Osteocyte (in vitro differentiated cells): ENCODE measurements at regions not wholly inside any gene's neighbourhood (a gene's known extent, or its start where the extent isn't known, plus 50 kb on each side); places are given as distances from the start of the nearest gene placed in this dataset.
A peak's percentile ranks its signal among the peaks of the same experiment; 100 is the strongest.
"Not testable (repeated sequence)": the region's sequence is repeated elsewhere in the genome, so short reads cannot be mapped to it uniquely, and the experiment has no call there.

ENCODE experiments used
- DNase-seq: peaks from one replicate; pipeline ENCODE4 v3.0.0; 2021; ENCODE audit warnings: mixed read lengths; ENCODE audit not compliant: unreplicated experiment; ENCODE audit errors: extremely low spot score
- H3K27ac Mint-ChIP-seq: one replicate; pipeline ENCODE4 v1.8.0; 2021; ENCODE audit warnings: mild to moderate bottlenecking, mixed read lengths; ENCODE audit not compliant: unreplicated experiment
- H3K27me3 Mint-ChIP-seq: one replicate; pipeline ENCODE4 v1.8.0; 2021; ENCODE audit warnings: mixed read lengths; ENCODE audit not compliant: unreplicated experiment
- H3K36me3 Mint-ChIP-seq: one replicate; pipeline ENCODE4 v1.8.0; 2021; ENCODE audit warnings: mixed read lengths; ENCODE audit not compliant: unreplicated experiment
- H3K4me1 Mint-ChIP-seq: one replicate; pipeline ENCODE4 v1.8.0; 2021; ENCODE audit warnings: mixed read lengths; ENCODE audit not compliant: unreplicated experiment
- H3K4me3 Mint-ChIP-seq: one replicate; pipeline ENCODE4 v1.8.0; 2021; ENCODE audit warnings: mild to moderate bottlenecking, moderate library complexity, mixed read lengths; ENCODE audit not compliant: unreplicated experiment
- H3K9me3 Mint-ChIP-seq: one replicate; pipeline ENCODE4 v1.8.0; 2021; ENCODE audit warnings: mixed read lengths; ENCODE audit not compliant: unreplicated experiment

DNA sequence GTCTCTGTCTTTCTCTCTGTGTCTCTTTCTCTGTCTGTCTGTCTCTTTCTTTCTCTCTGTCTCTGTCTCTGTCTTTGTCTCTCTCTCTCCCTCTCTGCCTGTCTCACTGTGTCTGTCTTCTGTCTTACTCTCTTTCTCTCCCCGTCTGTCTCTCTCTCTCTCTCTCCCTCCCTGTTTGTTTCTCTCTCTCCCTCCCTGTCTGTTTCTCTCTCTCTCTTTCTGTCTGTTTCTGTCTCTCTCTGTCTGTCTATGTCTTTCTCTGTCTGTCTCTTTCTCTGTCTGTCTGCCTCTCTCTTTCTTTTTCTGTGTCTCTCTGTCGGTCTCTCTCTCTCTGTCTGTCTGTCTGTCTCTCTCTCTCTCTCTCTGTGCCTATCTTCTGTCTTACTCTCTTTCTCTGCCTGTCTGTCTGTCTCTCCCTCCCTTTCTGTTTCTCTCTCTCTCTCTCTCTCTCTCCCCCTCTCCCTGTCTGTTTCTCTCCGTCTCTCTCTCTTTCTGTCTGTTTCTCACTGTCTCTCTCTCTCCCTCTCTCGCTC lies 2110.2 kb upstream of the TPTE start:
- H3K4me3 Mint-ChIP-seq, H3K27me3 Mint-ChIP-seq, H3K4me1 Mint-ChIP-seq, DNase-seq, H3K9me3 Mint-ChIP-seq, H3K27ac Mint-ChIP-seq, H3K36me3 Mint-ChIP-seq: not testable (repeated sequence)

DNA sequence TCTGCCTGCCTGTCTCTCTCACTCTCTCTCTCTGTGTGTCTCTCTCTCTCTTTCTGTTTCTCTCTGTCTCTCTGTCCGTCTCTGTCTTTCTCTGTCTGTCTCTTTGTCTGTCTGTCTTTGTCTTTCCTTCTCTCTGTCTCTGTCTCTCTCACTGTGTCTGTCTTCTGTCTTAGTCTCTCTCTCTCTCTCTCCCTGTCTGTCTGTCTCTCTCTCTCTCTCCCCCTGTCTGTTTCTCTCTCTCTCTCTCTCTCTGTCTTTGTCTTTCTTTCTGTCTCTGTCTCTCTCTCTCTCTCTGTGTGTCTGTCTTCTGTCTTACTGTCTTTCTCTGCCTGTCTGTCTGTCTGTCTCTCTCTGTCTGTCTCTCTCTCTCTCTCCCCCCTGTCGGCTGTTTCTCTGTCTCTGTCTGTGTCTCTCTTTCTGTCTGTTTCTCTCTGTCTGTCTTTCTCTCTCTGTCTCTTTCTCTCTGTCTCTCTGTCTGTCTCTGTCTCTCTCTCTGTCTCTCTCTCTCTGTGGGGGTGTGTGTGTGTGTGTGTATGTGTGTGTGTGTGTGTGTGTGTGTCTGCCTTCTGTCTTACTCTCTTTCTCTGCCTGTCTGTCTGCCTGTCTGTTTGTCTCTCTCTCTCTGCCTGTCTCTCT lies 2101.3 kb upstream of the TPTE start:
- not testable (repeated sequence) for H3K9me3 Mint-ChIP-seq, H3K36me3 Mint-ChIP-seq, H3K4me3 Mint-ChIP-seq, H3K27me3 Mint-ChIP-seq, H3K27ac Mint-ChIP-seq, H3K4me1 Mint-ChIP-seq
- DNase-seq: peak; percentile 79

DNA sequence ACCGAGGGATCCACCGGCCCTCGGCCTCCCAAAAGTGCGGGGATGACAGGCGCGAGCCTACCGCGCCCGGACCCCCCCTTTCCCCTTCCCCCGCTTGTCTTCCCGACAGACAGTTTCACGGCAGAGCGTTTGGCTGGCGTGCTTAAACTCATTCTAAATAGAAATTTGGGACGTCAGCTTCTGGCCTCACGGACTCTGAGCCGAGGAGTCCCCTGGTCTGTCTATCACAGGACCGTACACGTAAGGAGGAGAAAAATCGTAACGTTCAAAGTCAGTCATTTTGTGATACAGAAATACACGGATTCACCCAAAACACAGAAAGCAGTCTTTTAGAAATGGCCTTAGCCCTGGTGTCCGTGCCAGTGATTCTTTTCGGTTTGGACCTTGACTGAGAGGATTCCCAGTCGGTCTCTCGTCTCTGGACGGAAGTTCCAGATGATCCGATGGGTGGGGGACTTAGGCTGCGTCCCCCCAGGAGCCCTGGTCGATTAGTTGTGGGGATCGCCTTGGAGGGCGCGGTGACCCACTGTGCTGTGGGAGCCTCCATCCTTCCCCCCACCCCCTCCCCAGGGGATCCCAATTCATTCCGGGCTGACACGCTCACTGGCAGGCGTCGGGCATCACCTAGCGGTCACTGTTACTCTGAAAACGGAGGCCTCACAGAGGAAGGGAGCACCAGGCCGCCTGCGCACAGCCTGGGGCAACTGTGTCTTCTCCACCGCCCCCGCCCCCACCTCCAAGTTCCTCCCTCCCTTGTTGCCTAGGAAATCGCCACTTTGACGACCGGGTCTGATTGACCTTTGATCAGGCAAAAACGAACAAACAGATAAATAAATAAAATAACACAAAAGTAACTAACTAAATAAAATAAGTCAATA lies 2093.4 kb upstream of the TPTE start:
- not testable (repeated sequence) for H3K27ac Mint-ChIP-seq, H3K9me3 Mint-ChIP-seq, H3K4me1 Mint-ChIP-seq, DNase-seq, H3K27me3 Mint-ChIP-seq, H3K4me3 Mint-ChIP-seq, H3K36me3 Mint-ChIP-seq

DNA sequence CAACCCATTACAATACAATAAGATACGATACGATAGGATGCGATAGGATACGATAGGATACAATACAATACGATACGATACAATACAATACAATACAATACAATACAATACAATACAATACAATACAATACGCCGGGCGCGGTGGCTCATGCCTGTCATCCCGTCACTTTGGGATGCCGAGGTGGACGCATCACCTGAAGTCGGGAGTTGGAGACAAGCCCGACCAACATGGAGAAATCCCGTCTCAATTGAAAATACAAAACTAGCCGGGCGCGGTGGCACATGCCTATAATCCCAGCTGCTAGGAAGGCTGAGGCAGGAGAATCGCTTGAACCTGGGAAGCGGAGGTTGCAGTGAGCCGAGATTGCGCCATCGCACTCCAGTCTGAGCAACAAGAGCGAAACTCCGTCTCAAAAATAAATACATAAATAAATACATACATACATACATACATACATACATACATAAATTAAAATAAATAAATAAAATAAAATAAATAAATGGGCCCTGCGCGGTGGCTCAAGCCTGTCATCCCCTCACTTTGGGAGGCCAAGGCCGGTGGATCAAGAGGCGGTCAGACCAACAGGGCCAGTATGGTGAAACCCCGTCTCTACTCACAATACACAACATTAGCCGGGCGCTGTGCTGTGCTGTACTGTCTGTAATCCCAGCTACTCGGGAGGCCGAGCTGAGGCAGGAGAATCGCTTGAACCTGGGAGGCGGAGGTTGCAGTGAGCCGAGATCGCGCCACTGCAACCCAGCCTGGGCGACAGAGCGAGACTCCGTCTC lies 2092.5 kb upstream of the TPTE start:
- H3K9me3 Mint-ChIP-seq, H3K4me1 Mint-ChIP-seq, H3K36me3 Mint-ChIP-seq, H3K27me3 Mint-ChIP-seq, H3K4me3 Mint-ChIP-seq, DNase-seq, H3K27ac Mint-ChIP-seq: not testable (repeated sequence)

DNA sequence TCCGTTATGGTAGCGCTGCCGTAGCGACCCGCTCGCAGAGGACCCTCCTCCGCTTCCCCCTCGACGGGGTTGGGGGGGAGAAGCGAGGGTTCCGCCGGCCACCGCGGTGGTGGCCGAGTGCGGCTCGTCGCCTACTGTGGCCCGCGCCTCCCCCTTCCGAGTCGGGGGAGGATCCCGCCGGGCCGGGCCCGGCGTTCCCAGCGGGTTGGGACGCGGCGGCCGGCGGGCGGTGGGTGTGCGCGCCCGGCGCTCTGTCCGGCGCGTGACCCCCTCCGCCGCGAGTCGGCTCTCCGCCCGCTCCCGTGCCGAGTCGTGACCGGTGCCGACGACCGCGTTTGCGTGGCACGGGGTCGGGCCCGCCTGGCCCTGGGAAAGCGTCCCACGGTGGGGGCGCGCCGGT lies 2086.7 kb upstream of the TPTE start:
- not testable (repeated sequence) for H3K27me3 Mint-ChIP-seq, DNase-seq, H3K27ac Mint-ChIP-seq, H3K4me3 Mint-ChIP-seq, H3K36me3 Mint-ChIP-seq, H3K9me3 Mint-ChIP-seq, H3K4me1 Mint-ChIP-seq

DNA sequence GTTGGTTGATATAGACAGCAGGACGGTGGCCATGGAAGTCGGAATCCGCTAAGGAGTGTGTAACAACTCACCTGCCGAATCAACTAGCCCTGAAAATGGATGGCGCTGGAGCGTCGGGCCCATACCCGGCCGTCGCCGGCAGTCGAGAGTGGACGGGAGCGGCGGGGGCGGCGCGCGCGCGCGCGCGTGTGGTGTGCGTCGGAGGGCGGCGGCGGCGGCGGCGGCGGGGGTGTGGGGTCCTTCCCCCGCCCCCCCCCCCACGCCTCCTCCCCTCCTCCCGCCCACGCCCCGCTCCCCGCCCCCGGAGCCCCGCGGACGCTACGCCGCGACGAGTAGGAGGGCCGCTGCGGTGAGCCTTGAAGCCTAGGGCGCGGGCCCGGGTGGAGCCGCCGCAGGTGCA lies 2078.3 kb upstream of the TPTE start:
- H3K27ac Mint-ChIP-seq, H3K27me3 Mint-ChIP-seq, H3K36me3 Mint-ChIP-seq: not testable (repeated sequence)

DNA sequence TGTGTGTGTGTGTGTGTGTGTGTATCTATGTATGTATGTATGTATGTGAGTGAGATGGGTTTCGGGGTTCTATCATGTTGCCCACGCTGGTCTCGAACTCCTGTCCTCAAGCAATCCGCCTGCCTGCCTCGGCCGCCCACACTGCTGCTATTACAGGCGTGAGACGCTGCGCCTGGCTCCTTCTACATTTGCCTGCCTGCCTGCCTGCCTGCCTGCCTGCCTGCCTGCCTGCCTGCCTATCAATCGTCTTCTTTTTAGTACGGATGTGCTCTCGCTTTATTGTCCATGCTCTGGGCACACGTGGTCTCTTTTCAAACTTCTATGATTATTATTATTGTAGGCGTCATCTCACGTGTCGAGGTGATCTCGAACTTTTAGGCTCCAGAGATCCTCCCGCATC lies 2071.6 kb upstream of the TPTE start:
- H3K4me1 Mint-ChIP-seq, H3K4me3 Mint-ChIP-seq, H3K27ac Mint-ChIP-seq, H3K36me3 Mint-ChIP-seq, DNase-seq, H3K27me3 Mint-ChIP-seq, H3K9me3 Mint-ChIP-seq: not testable (repeated sequence)

More for the DNA sequence above, 2078.3 kb upstream of the TPTE start:
- not testable (repeated sequence) for H3K4me1 Mint-ChIP-seq, DNase-seq, H3K4me3 Mint-ChIP-seq, H3K9me3 Mint-ChIP-seq

DNA sequence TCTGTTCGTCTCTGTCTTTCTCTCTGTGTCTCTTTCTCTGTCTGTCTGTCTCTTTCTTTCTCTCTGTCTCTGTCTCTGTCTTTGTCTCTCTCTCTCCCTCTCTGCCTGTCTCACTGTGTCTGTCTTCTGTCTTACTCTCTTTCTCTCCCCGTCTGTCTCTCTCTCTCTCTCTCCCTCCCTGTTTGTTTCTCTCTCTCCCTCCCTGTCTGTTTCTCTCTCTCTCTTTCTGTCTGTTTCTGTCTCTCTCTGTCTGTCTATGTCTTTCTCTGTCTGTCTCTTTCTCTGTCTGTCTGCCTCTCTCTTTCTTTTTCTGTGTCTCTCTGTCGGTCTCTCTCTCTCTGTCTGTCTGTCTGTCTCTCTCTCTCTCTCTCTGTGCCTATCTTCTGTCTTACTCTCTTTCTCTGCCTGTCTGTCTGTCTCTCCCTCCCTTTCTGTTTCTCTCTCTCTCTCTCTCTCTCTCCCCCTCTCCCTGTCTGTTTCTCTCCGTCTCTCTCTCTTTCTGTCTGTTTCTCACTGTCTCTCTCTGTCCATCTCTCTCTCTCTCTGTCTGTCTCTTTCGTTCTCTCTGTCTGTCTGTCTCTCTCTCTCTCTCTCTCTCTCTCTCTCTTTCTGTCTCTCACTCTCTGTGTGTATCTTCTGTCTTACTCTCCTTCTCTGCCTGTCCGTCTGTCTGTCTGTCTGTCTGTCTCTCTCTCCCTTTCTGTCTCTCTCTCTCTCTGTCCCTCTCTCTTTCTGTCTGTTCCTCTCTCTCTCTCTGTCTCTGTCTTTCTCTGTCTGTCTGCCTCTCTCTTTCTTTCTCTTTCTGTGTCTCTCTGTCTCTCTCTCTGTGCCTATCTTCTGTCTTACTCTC lies 2065.9 kb upstream of the TPTE start:
- H3K9me3 Mint-ChIP-seq, H3K27me3 Mint-ChIP-seq, H3K4me1 Mint-ChIP-seq, DNase-seq, H3K27ac Mint-ChIP-seq, H3K36me3 Mint-ChIP-seq, H3K4me3 Mint-ChIP-seq: not testable (repeated sequence)

DNA sequence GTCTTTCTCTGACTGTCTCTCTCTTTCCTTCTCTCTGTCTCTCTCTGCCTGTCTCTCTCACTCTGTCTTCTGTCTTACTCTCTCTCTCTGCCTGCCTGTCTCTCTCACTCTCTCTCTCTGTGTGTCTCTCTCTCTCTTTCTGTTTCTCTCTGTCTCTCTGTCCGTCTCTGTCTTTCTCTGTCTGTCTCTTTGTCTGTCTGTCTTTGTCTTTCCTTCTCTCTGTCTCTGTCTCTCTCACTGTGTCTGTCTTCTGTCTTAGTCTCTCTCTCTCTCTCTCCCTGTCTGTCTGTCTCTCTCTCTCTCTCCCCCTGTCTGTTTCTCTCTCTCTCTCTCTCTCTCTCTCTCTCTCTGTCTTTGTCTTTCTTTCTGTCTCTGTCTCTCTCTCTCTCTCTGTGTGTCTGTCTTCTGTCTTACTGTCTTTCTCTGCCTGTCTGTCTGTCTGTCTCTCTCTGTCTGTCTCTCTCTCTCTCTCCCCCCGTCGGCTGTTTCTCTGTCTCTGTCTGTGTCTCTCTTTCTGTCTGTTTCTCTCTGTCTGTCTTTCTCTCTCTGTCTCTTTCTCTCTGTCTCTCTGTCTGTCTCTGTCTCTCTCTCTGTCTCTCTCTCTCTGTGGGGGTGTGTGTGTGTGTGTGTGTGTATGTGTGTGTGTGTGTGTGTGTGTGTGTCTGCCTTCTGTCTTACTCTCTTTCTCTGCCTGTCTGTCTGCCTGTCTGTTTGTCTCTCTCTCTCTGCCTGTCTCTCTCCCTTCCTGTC lies 2056.8 kb upstream of the TPTE start:
- H3K36me3 Mint-ChIP-seq, H3K27me3 Mint-ChIP-seq, H3K4me3 Mint-ChIP-seq, H3K27ac Mint-ChIP-seq, DNase-seq, H3K4me1 Mint-ChIP-seq, H3K9me3 Mint-ChIP-seq: not testable (repeated sequence)

DNA sequence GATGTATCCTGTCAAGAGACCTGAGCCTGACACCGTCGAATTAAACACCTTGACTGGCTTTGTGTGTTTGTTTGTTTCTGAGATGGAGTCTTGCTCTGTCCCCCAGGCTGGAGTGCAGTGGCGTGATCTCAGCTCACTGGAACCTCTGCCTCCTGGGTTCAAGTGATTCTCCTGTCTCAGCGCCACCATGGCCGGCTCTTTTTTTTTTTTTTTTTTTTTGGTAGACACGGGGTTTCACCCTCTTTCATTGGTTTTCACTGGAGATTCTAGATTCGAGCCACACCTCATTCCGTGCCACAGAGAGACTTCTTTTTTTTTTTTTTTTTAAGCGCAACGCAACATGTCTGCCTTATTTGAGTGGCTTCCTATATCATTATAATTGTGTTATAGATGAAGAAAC lies 2054.7 kb upstream of the TPTE start:
- not testable (repeated sequence) for H3K4me3 Mint-ChIP-seq, H3K36me3 Mint-ChIP-seq, H3K27ac Mint-ChIP-seq, H3K4me1 Mint-ChIP-seq, DNase-seq, H3K9me3 Mint-ChIP-seq, H3K27me3 Mint-ChIP-seq
